T-cell (primary cell): ENCODE measurements at regions not wholly inside any gene's neighbourhood (a gene's known extent, or its start where the extent isn't known, plus 50 kb on each side); places are given as distances from the start of the nearest gene placed in this dataset.

ENCODE experiments used
- ATAC-seq, 4 experiments: fragments of 200-7000 bp in 3 of 4; fragments of 150-1000 bp in 1 of 4; cut with Tn5 transposase; replicated peaks in 1 of 4; 1 replicate in 3 of 4; 2 replicates in 1 of 4; pipeline ENCODE4 v1.10.0; 2021; ENCODE audit warnings: moderate library complexity in 3 of 4, mild to moderate bottlenecking in 2 of 4, moderate number of reproducible peaks in 1 of 4
- CTCF ChIA-PET, 2 donors: fragments of 300-600 bp; sonication (Branson Sonifier 250); formaldehyde crosslinking; loops; one replicate each; lab custom pipeline; 2022; ENCODE audit warnings: antibody characterized with exemption in 2 of 2; lab: Charles Lee
- POLR2A ChIA-PET, 2 donors: fragments of 300-600 bp; sonication (Branson Sonifier 250); formaldehyde crosslinking; loops; one replicate each; lab custom pipeline; 2022; ENCODE audit warnings: antibody characterized with exemption in 2 of 2; lab: Charles Lee
- DNase-seq, 35 experiments: peaks; one replicate each; pipeline versions ENCODE4 v3.0.0 to v3.0.0-alpha.2; 2013 to 2023
- H3K27ac ChIP-seq: one replicate; pipeline ENCODE4 v1.5.1; 2013; ENCODE audit warnings: low read length
- H3K27me3 ChIP-seq, 2 experiments: replicated peaks in 1 of 2; 1 replicate in 1 of 2; 2 replicates in 1 of 2; pipeline versions ENCODE4 v1.6.1 to v1.7.0; 2013; ENCODE audit warnings: low read length in 1 of 2, mixed read lengths in 1 of 2; ENCODE audit not compliant: control insufficient read depth in 2 of 2, insufficient read depth in 2 of 2; ENCODE audit errors: extremely low read depth in 1 of 2
- H3K36me3 ChIP-seq, 2 donors: 1 replicate in 1 of 2; 2 replicates in 1 of 2; pipeline versions ENCODE4 v1.6.1 to v1.7.0; 2013; ENCODE audit warnings: low read length in 1 of 2; ENCODE audit not compliant: control insufficient read depth in 2 of 2, insufficient read depth in 1 of 2; ENCODE audit errors: extremely low read depth in 1 of 2
- H3K4me1 ChIP-seq, 2 experiments: 1 replicate in 1 of 2; 2 replicates in 1 of 2; pipeline versions ENCODE4 v1.6.1 to v1.7.0; 2013; ENCODE audit warnings: low read length in 2 of 2, mixed read lengths in 1 of 2; ENCODE audit not compliant: insufficient read depth in 2 of 2, control insufficient read depth in 1 of 2; ENCODE audit errors: extremely low read depth in 1 of 2
- H3K4me3 ChIP-seq, 2 donors: 1 replicate in 1 of 2; 2 replicates in 1 of 2; pipeline versions ENCODE4 v1.5.1 to v1.7.0; 2013; ENCODE audit warnings: mild to moderate bottlenecking in 2 of 2, low read length in 1 of 2, moderate library complexity in 1 of 2; ENCODE audit not compliant: control insufficient read depth in 1 of 2; ENCODE audit errors: extremely low read depth in 1 of 2
- H3K9me3 ChIP-seq: 2 replicates; pipeline ENCODE4 v1.7.0; 2013
- H3K27ac Mint-ChIP-seq, 2 donors: one replicate each; pipeline ENCODE4 v1.8.0; 2020 to 2021; ENCODE audit warnings: mild to moderate bottlenecking in 2 of 2, mixed read lengths in 2 of 2
- H3K27me3 Mint-ChIP-seq, 2 donors: one replicate each; pipeline ENCODE4 v1.8.0; 2021 to 2022; ENCODE audit warnings: mixed read lengths in 2 of 2
- H3K36me3 Mint-ChIP-seq: one replicate; pipeline ENCODE4 v1.8.0; 2021; ENCODE audit warnings: mixed read lengths
- H3K4me1 Mint-ChIP-seq, 3 donors: one replicate each; pipeline ENCODE4 v1.8.0; 2020 to 2022; ENCODE audit warnings: mixed read lengths in 3 of 3, mild to moderate bottlenecking in 1 of 3
- H3K4me3 Mint-ChIP-seq, 3 donors: one replicate each; pipeline ENCODE4 v1.8.0; 2020 to 2022; ENCODE audit warnings: mild to moderate bottlenecking in 3 of 3, mixed read lengths in 3 of 3, moderate library complexity in 3 of 3
- H3K9me3 Mint-ChIP-seq, 3 donors: one replicate each; pipeline ENCODE4 v1.8.0; 2020 to 2022; ENCODE audit warnings: mixed read lengths in 3 of 3
- WGBS: methylation state at CpG from one replicate; pipeline ENCODE4 v1.1.5; 2013; ENCODE audit warnings: missing lambda C conversion rate; ENCODE audit not compliant: insufficient coverage; 5-methylcytosine and 5-hydroxymethylcytosine counted together

GRCh38 chr14:76551906-76552305, 176.0 kb downstream of the ESRRB start:
- ATAC-seq, result no peak
- POLR2A ChIA-PET, result no interaction called here
- Histone ChIP-seq H3K4me3 (no peak overlapping the region), H3K27ac (no peak overlapping the region), H3K36me3 (no peaks in the 10 kb centered on the region), H3K4me1 (no peaks in the 10 kb centered on the region), H3K9me3 (no peaks in the 10 kb centered on the region), H3K27me3 (peaks cover 0 to 18% of the 10 kb centered on the region in 2 experiments)
- DNase-seq, result no peak
- WGBS, result 32% methylated on average over 3 of the region's 4 CpGs
- CTCF ChIA-PET, result interaction anchor here in 1 of 2 donors (0.5 kb wide), 1 partner anchor 9 kb away, joined by 5 read pairs; no protein-coding TSS in a partner anchor
- H3K4me3 Mint-ChIP-seq, result no peak overlapping the region
- no peaks in the 10 kb centered on the region for H3K4me1 Mint-ChIP-seq
- H3K27me3 Mint-ChIP-seq, result peaks cover 14 to 17% of the 10 kb centered on the region in 2 donors
- H3K9me3 Mint-ChIP-seq, result no peaks in the 10 kb centered on the region
- H3K27ac Mint-ChIP-seq, result no peak overlapping the region
- no peaks in the 10 kb centered on the region for H3K36me3 Mint-ChIP-seq

- ChIA-PET CTCF (no interaction called here), POLR2A (no interaction called here)
- H3K9me3 Mint-ChIP-seq, result peaks cover 0 to 3% (median 0%) of the 10 kb centered on the region in 3 donors
- Histone ChIP-seq H3K4me1 (no peaks in the 10 kb centered on the region), H3K27ac (no peak overlapping the region), H3K9me3 (no peaks in the 10 kb centered on the region), H3K36me3 (no peaks in the 10 kb centered on the region), H3K4me3 (no peak overlapping the region), H3K27me3 (peaks cover 0 to 14% of the 10 kb centered on the region in 2 experiments)
- DNase-seq (no peak), ATAC-seq (no peak)
- H3K27ac Mint-ChIP-seq, result no peak overlapping the region
- H3K27me3 Mint-ChIP-seq, result peaks cover 11 to 23% of the 10 kb centered on the region in 2 donors
- H3K36me3 Mint-ChIP-seq, result no peaks in the 10 kb centered on the region
- no peak overlapping the region for H3K4me3 Mint-ChIP-seq
- WGBS, result 92% methylated on average over 17 of the region's 18 CpGs
- H3K4me1 Mint-ChIP-seq, result no peaks in the 10 kb centered on the region
These were observed 188.8 kb downstream of the ESRRB start for GRCh38 chr14:76564471-76565422.

GRCh38 chr14:76566439-76566838, 190.5 kb downstream of the ESRRB start:
- 85% methylated on average over 2 of the region's 4 CpGs for WGBS
- H3K36me3 ChIP-seq, result no peaks in the 10 kb centered on the region
- H3K27ac ChIP-seq, result no peak overlapping the region
- H3K4me3 Mint-ChIP-seq, result no peak overlapping the region
- H3K4me3 ChIP-seq, result no peak overlapping the region
- H3K27me3 ChIP-seq, result peaks cover 0 to 11% of the 10 kb centered on the region in 2 experiments
- DNase-seq (no peak), ATAC-seq (no peak)
- no peaks in the 10 kb centered on the region for H3K4me1 Mint-ChIP-seq
- peaks cover 0 to 3% (median 0%) of the 10 kb centered on the region in 3 donors for H3K9me3 Mint-ChIP-seq
- CTCF ChIA-PET, result no interaction called here
- H3K27me3 Mint-ChIP-seq, result peaks cover 11 to 16% of the 10 kb centered on the region in 2 donors
- H3K36me3 Mint-ChIP-seq, result no peaks in the 10 kb centered on the region
- no peak overlapping the region for H3K27ac Mint-ChIP-seq
- H3K9me3 ChIP-seq, result no peaks in the 10 kb centered on the region
- no peaks in the 10 kb centered on the region for H3K4me1 ChIP-seq
- POLR2A ChIA-PET, result no interaction called here

GRCh38 chr14:76574416-76575095, 186.7 kb upstream of the VASH1 start:
- Histone ChIP-seq H3K27me3 (peaks cover 0 to 13% of the 10 kb centered on the region in 2 experiments), H3K9me3 (no peaks in the 10 kb centered on the region), H3K4me3 (no peak overlapping the region), H3K4me1 (no peaks in the 10 kb centered on the region), H3K27ac (no peak overlapping the region), H3K36me3 (no peaks in the 10 kb centered on the region)
- Mint-ChIP-seq H3K27ac (no peak overlapping the region), H3K4me1 (no peaks in the 10 kb centered on the region), H3K36me3 (no peaks in the 10 kb centered on the region), H3K27me3 (peaks cover 3 to 30% of the 10 kb centered on the region in 2 donors), H3K4me3 (no peak overlapping the region), H3K9me3 (peaks cover 0 to 5% (median 0%) of the 10 kb centered on the region in 3 donors)
- ATAC-seq, result no peak
- 78% methylated on average over 15 of the region's 22 CpGs for WGBS
- ChIA-PET POLR2A (no interaction called here), CTCF (no interaction called here)
- no peak for DNase-seq

GRCh38 chr14:76575108-76575507, 186.2 kb upstream of the VASH1 start:
- no peaks in the 10 kb centered on the region for H3K36me3 ChIP-seq

GRCh38 chr14:76576047-76576741, 185.1 kb upstream of the VASH1 start:
- no peak for ATAC-seq
- peaks cover 0 to 5% (median 0%) of the 10 kb centered on the region in 3 donors for H3K9me3 Mint-ChIP-seq
- H3K4me1 Mint-ChIP-seq, result no peaks in the 10 kb centered on the region
- Histone ChIP-seq H3K27me3 (peaks cover 0 to 13% of the 10 kb centered on the region in 2 experiments), H3K4me3 (no peak overlapping the region), H3K4me1 (no peaks in the 10 kb centered on the region), H3K36me3 (no peaks in the 10 kb centered on the region), H3K27ac (no peak overlapping the region), H3K9me3 (no peaks in the 10 kb centered on the region)
- ChIA-PET CTCF (interaction anchor here in 1 of 2 donors (0.5 kb wide), 1 partner anchor 317 kb away, joined by 4 read pairs; no protein-coding TSS in a partner anchor), POLR2A (interaction anchor here in 1 of 2 donors (0.7 kb wide), 1 partner anchor 359 kb away, joined by 17 read pairs; no protein-coding TSS in a partner anchor)
- H3K27me3 Mint-ChIP-seq, result peaks cover 3 to 30% of the 10 kb centered on the region in 2 donors
- no peak overlapping the region for H3K4me3 Mint-ChIP-seq
- DNase-seq, result no peak
- 60% methylated on average over 3 of the region's 8 CpGs for WGBS
- H3K27ac Mint-ChIP-seq, result no peak overlapping the region
- no peaks in the 10 kb centered on the region for H3K36me3 Mint-ChIP-seq

More at GRCh38 chr14:76575108-76575507, 186.2 kb upstream of the VASH1 start:
- peaks cover 0 to 5% (median 0%) of the 10 kb centered on the region in 3 donors for H3K9me3 Mint-ChIP-seq
- no peak for ATAC-seq
- Histone ChIP-seq H3K27me3 (peaks cover 0 to 13% of the 10 kb centered on the region in 2 experiments), H3K27ac (no peak overlapping the region), H3K4me1 (no peaks in the 10 kb centered on the region), H3K9me3 (no peaks in the 10 kb centered on the region), H3K4me3 (no peak overlapping the region)
- H3K27ac Mint-ChIP-seq, result no peak overlapping the region
- no peak for DNase-seq
- ChIA-PET POLR2A (no interaction called here), CTCF (no interaction called here)
- WGBS, result 78% methylated on average over 3 of the region's 9 CpGs
- H3K36me3 Mint-ChIP-seq, result no peaks in the 10 kb centered on the region
- H3K4me3 Mint-ChIP-seq, result no peak overlapping the region
- H3K4me1 Mint-ChIP-seq, result no peaks in the 10 kb centered on the region
- H3K27me3 Mint-ChIP-seq, result peaks cover 3 to 30% of the 10 kb centered on the region in 2 donors
